Fibroblast of lung (primary cell): ENCODE measurements at regions not wholly inside any gene's neighbourhood (a gene's known extent, or its start where the extent isn't known, plus 50 kb on each side); places are given as distances from the start of the nearest gene placed in this dataset.

Experiments
- CTCF ChIP-seq, 2 donors: IDR thresholded peaks in 1 of 2; conservative IDR thresholded peaks in 1 of 2; 1 replicate in 1 of 2; 2 replicates in 1 of 2; pipeline ENCODE4 v1.5.1; 2011 to 2012; ENCODE audit warnings: low read length in 2 of 2, control low read depth in 1 of 2, inconsistent platforms in 1 of 2, low read depth in 1 of 2, mild to moderate bottlenecking in 1 of 2
- EZH2 ChIP-seq: IDR thresholded peaks from 2 replicates; pipeline ENCODE4 v1.5.1; 2012; ENCODE audit warnings: low read length, control low read depth, mild to moderate bottlenecking; ENCODE audit errors: missing control alignments

- no peak for TF ChIP-seq CTCF (conservative IDR thresholded peaks at IDR 0.05 in 1 of 2, IDR thresholded peaks at IDR 0.05 in 1 of 2; ENCODE audit: low read depth in 1 of 2, low read length in 2 of 2)
- TF ChIP-seq EZH2 = no peak
Observed at GRCh38 chr6:105909106-105909505, 177.0 kb upstream of the PRDM1 start.
